Ovary (tissue), 3 donors: ENCODE measurements at regions not wholly inside any gene's neighbourhood (a gene's known extent, or its start where the extent isn't known, plus 50 kb on each side); places are given as distances from the start of the nearest gene placed in this dataset.

Experiments used
- EP300 ChIP-seq: sonication (generic); formaldehyde crosslinking; IDR thresholded peaks from one replicate; pipeline ENCODE4 v1.6.1; 2017; ENCODE audit warnings: antibody characterized with exemption
- POLR2A ChIP-seq: fragments of 450-650 bp; IDR thresholded peaks from one replicate; pipeline ENCODE4 v1.6.1; 2017; ENCODE audit warnings: antibody characterized with exemption, mild to moderate bottlenecking, moderate library complexity
- TF ChIP-seq, protein P1 (sequence below), 3 donors: fragments of 450-650 bp in 2 of 3; fragments of 200-600 bp in 1 of 3; IDR thresholded peaks; one replicate each; pipeline versions ENCODE4 v1.5.1 to v1.8.0; 2016 to 2022; ENCODE audit warnings: antibody characterized with exemption in 3 of 3, mild to moderate bottlenecking in 1 of 3
- donor health status: DM: no; HTN: no; CAD: no.

- TF ChIP-seq POLR2A (no peak), EP300 (no peak)
- TF ChIP-seq, protein P1, sequence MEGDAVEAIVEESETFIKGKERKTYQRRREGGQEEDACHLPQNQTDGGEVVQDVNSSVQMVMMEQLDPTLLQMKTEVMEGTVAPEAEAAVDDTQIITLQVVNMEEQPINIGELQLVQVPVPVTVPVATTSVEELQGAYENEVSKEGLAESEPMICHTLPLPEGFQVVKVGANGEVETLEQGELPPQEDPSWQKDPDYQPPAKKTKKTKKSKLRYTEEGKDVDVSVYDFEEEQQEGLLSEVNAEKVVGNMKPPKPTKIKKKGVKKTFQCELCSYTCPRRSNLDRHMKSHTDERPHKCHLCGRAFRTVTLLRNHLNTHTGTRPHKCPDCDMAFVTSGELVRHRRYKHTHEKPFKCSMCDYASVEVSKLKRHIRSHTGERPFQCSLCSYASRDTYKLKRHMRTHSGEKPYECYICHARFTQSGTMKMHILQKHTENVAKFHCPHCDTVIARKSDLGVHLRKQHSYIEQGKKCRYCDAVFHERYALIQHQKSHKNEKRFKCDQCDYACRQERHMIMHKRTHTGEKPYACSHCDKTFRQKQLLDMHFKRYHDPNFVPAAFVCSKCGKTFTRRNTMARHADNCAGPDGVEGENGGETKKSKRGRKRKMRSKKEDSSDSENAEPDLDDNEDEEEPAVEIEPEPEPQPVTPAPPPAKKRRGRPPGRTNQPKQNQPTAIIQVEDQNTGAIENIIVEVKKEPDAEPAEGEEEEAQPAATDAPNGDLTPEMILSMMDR (IDR thresholded peaks at IDR 0.05), result no peak
These were observed 133.5 kb upstream of the ASB18 start for GRCh38 chr2:236397681-236398080.
